ENCODE measurements at regions not wholly inside any gene's neighbourhood (a gene's known extent, or its start where the extent isn't known, plus 50 kb on each side); places are given as distances from the start of the nearest gene placed in this dataset.

DNA sequence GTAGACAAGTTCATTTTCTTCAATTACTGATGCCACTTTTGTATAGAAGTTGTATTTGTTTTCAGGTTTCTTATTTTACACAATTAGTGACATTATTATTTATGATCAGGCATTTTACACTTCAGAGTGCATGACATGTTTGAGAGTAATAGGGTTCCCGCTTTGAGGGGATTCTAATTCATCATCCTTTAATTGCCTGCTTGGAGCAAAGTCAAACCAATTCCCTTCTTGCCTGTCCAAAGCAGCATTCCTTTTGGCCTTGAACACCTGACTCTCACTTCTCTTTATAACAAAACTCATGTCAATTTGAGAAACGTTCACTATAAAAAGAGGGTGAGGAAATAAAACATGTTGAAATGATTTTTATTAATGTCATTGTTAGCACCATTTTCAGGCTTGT, 1149.4 kb downstream of the NXPH1 start:
- no peak for DNase-seq (ENCODE audit: low spot score)
- Histone ChIP-seq H3K9me3 (ENCODE audit: low read depth, low read length, poor library complexity, severe bottlenecking) (no peaks in the 10 kb centered on the region), H3K36me3 (ENCODE audit: insufficient read depth, low read length, poor library complexity, severe bottlenecking) (no peaks in the 10 kb centered on the region), H3K4me1 (ENCODE audit: insufficient read depth, low read length, poor library complexity, severe bottlenecking) (no peaks in the 10 kb centered on the region), H3K27me3 (replicated peaks; ENCODE audit: insufficient read depth, low read depth, low read length, poor library complexity) (no peaks in the 10 kb centered on the region), H3K4me3 (ENCODE audit: low read depth, low read length, poor library complexity, severe bottlenecking) (no peak overlapping the region), H3K27ac (ENCODE audit: low read depth, low read length, poor library complexity, severe bottlenecking) (no peak overlapping the region)
- no TSS peak for BruUV-seq (replicated peaks)
- POLR2A ChIA-PET (ENCODE audit: low non-redundant PET), result no interaction called here
- intact Hi-C loops (cut with micrococcal nuclease; ENCODE audit: unreplicated experiment), result no loop called here
- CTCF ChIA-PET, result no interaction called here
- TF ChIP-seq, protein P1, sequence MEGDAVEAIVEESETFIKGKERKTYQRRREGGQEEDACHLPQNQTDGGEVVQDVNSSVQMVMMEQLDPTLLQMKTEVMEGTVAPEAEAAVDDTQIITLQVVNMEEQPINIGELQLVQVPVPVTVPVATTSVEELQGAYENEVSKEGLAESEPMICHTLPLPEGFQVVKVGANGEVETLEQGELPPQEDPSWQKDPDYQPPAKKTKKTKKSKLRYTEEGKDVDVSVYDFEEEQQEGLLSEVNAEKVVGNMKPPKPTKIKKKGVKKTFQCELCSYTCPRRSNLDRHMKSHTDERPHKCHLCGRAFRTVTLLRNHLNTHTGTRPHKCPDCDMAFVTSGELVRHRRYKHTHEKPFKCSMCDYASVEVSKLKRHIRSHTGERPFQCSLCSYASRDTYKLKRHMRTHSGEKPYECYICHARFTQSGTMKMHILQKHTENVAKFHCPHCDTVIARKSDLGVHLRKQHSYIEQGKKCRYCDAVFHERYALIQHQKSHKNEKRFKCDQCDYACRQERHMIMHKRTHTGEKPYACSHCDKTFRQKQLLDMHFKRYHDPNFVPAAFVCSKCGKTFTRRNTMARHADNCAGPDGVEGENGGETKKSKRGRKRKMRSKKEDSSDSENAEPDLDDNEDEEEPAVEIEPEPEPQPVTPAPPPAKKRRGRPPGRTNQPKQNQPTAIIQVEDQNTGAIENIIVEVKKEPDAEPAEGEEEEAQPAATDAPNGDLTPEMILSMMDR (conservative IDR thresholded peaks at IDR 0.05; ENCODE audit: low read depth, low read length), result no peak
- no peak for TF ChIP-seq EZH2 (IDR thresholded peaks at IDR 0.05; ENCODE audit: borderline replicate concordance, low read depth, low read length, poor library complexity, severe bottlenecking)

DNA sequence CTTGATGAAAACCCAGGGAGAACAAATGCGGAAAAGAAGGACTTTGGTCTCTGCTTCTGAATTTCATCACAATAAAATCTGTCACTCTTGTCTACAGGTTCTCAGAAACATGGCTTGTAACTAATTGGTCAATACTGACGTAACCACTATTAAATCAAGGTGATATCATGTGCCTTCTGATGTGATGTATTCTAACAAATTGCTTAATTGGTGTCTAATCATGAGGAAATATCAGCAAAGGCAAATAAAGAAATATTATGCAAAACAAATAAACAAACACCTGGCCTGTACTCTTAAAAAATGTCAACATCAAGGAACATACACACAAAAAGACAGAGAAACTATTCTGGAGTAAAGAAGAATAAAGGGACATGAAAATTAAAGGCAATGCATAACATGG, 1165.0 kb downstream of the NXPH1 start:
- CTCF ChIA-PET, result no interaction called here
- Histone ChIP-seq H3K4me3 (ENCODE audit: low read depth, low read length, poor library complexity, severe bottlenecking) (no peak overlapping the region), H3K27me3 (replicated peaks; ENCODE audit: insufficient read depth, low read depth, low read length, poor library complexity) (no peaks in the 10 kb centered on the region), H3K4me1 (ENCODE audit: insufficient read depth, low read length, poor library complexity, severe bottlenecking) (no peaks in the 10 kb centered on the region), H3K36me3 (ENCODE audit: insufficient read depth, low read length, poor library complexity, severe bottlenecking) (no peaks in the 10 kb centered on the region), H3K27ac (ENCODE audit: low read depth, low read length, poor library complexity, severe bottlenecking) (no peak overlapping the region), H3K9me3 (ENCODE audit: low read depth, low read length, poor library complexity, severe bottlenecking) (peaks cover 6% of the 10 kb centered on the region)
- BruUV-seq (replicated peaks), result no TSS peak
- no peak for DNase-seq (ENCODE audit: low spot score)
- POLR2A ChIA-PET (ENCODE audit: low non-redundant PET), result no interaction called here
- intact Hi-C loops (cut with micrococcal nuclease; ENCODE audit: unreplicated experiment), result no loop called here
- TF ChIP-seq EZH2 (IDR thresholded peaks at IDR 0.05; ENCODE audit: borderline replicate concordance, low read depth, low read length, poor library complexity, severe bottlenecking), result no peak
- TF ChIP-seq, protein P1 (conservative IDR thresholded peaks at IDR 0.05; ENCODE audit: low read depth, low read length), result no peak

DNA sequence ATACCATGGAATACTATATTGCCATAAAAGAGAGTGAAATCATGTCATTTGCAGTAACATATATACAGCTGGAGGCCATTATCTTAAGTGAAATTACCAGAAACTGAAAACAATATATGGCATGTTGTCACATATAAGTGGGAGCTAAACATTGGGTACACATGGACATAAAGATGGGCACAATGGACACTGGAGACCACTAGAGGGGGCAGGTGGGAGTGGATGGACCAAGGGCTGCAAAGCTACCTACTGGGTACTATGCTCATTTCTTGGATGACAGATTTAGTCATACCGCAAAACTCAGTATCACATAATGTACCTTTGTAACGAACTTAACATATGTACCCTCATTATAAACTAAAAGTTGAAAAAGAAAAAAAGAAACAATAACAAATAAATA, 1167.6 kb downstream of the NXPH1 start:
- H3K27ac ChIP-seq (ENCODE audit: low read depth, low read length, poor library complexity, severe bottlenecking), result no peak overlapping the region
- no peaks in the 10 kb centered on the region for H3K4me1 ChIP-seq (ENCODE audit: insufficient read depth, low read length, poor library complexity, severe bottlenecking)
- TF ChIP-seq, protein P1 (conservative IDR thresholded peaks at IDR 0.05; ENCODE audit: low read depth, low read length), result peak; percentile 21; the same call in 1 of the 2 replicates
- no peak for TF ChIP-seq EZH2 (IDR thresholded peaks at IDR 0.05; ENCODE audit: borderline replicate concordance, low read depth, low read length, poor library complexity, severe bottlenecking)
- H3K36me3 ChIP-seq (ENCODE audit: insufficient read depth, low read length, poor library complexity, severe bottlenecking), result no peaks in the 10 kb centered on the region
- POLR2A ChIA-PET (ENCODE audit: low non-redundant PET), result no interaction called here
- H3K4me3 ChIP-seq (ENCODE audit: low read depth, low read length, poor library complexity, severe bottlenecking), result no peak overlapping the region
- intact Hi-C loops (cut with micrococcal nuclease; ENCODE audit: unreplicated experiment), result no loop called here
- CTCF ChIA-PET, result no interaction called here
- peaks cover 6% of the 10 kb centered on the region for H3K9me3 ChIP-seq (ENCODE audit: low read depth, low read length, poor library complexity, severe bottlenecking)
- H3K27me3 ChIP-seq (replicated peaks; ENCODE audit: insufficient read depth, low read depth, low read length, poor library complexity), result no peaks in the 10 kb centered on the region
- DNase-seq (ENCODE audit: low spot score), result no peak
- no TSS peak for BruUV-seq (replicated peaks)
